ENCODE measurements at regions not wholly inside any gene's neighbourhood (a gene's known extent, or its start where the extent isn't known, plus 50 kb on each side); places are given as distances from the start of the nearest gene placed in this dataset.
"Not testable (repeated sequence)": the region's sequence is repeated elsewhere in the genome, so short reads cannot be mapped to it uniquely, and the experiment has no call there.

- no peak for DNase-seq
Measured at GRCh38 chr10:58066126-58066525, 201.6 kb downstream of the IPMK start.

GRCh38 chr10:58065529-58065815, 202.2 kb downstream of the IPMK start:
- no peak for DNase-seq

GRCh38 chr10:58064714-58065528, 202.8 kb downstream of the IPMK start:
- no peak for DNase-seq

GRCh38 chr10:58063861-58064480, 203.7 kb downstream of the IPMK start:
- DNase-seq: no peak

- DNase-seq: not testable (repeated sequence)
Measured at GRCh38 chr10:58058683-58059082, 209.0 kb downstream of the IPMK start.

- no peak for DNase-seq
Measured at GRCh38 chr10:58054881-58055280, 212.8 kb downstream of the IPMK start.

GRCh38 chr10:58052772-58053171, 214.9 kb downstream of the IPMK start:
- no peak for DNase-seq

GRCh38 chr10:58050575-58050974, 217.1 kb downstream of the IPMK start:
- no peak for DNase-seq

GRCh38 chr10:58048936-58049335, 218.8 kb downstream of the IPMK start:
- no peak for DNase-seq

GRCh38 chr10:58044072-58044471, 223.6 kb downstream of the IPMK start:
- DNase-seq: no peak

- DNase-seq: no peak
Measured at GRCh38 chr10:58041901-58042300, 225.8 kb downstream of the IPMK start.

- no peak for DNase-seq
Measured at GRCh38 chr10:58030208-58030607, 237.5 kb downstream of the IPMK start.

GRCh38 chr10:58028597-58029366, 238.9 kb downstream of the IPMK start:
- DNase-seq: no peak

GRCh38 chr10:58027426-58027825, 240.3 kb downstream of the IPMK start:
- DNase-seq: no peak

- no peak for DNase-seq
Measured at GRCh38 chr10:58026036-58026435, 241.7 kb downstream of the IPMK start.

- DNase-seq: no peak
Measured at GRCh38 chr10:58023341-58024073, 244.2 kb downstream of the IPMK start.

GRCh38 chr10:58019863-58020537, 247.7 kb downstream of the IPMK start:
- DNase-seq: no peak

GRCh38 chr10:58017719-58018367, 249.9 kb downstream of the IPMK start:
- DNase-seq: no peak

- DNase-seq: no peak
Measured at GRCh38 chr10:58016614-58017013, 251.1 kb downstream of the IPMK start.

GRCh38 chr10:58014436-58014835, 253.3 kb downstream of the IPMK start:
- DNase-seq: no peak

- DNase-seq: no peak
Measured at GRCh38 chr10:58013406-58013805, 254.3 kb downstream of the IPMK start.

GRCh38 chr10:58010073-58010702, 257.5 kb downstream of the IPMK start:
- DNase-seq: no peak
